ENCODE measurements at regions not wholly inside any gene's neighbourhood (a gene's known extent, or its start where the extent isn't known, plus 50 kb on each side); places are given as distances from the start of the nearest gene placed in this dataset.

GRCh38 chr5:101278011-101278687 is 375.1 kb upstream of the ST8SIA4 start:
- no peak overlapping the region for H2AFZ ChIP-seq (ENCODE audit: low read length)

GRCh38 chr5:101271945-101272344 is 368.9 kb upstream of the ST8SIA4 start:
- Histone ChIP-seq H3K4me3 (ENCODE audit: low read length, poor library complexity, severe bottlenecking) (no peak overlapping the region), H3K36me3 (ENCODE audit: insufficient read depth, low read length) (no peaks in the 10 kb centered on the region), H3K9me2 (replicated peaks; ENCODE audit: low read depth, low read length) (no peaks in the 10 kb centered on the region), H4K20me1 (ENCODE audit: insufficient read depth, low read length, poor library complexity, severe bottlenecking) (no peaks in the 10 kb centered on the region), H3K4me2 (ENCODE audit: low read depth, low read length, poor library complexity, severe bottlenecking) (no peak overlapping the region), H3K9ac (ENCODE audit: low read depth, low read length, poor library complexity, severe bottlenecking) (no peak overlapping the region), H2AFZ (ENCODE audit: low read length) (no peak overlapping the region), H3K4me1 (ENCODE audit: insufficient read depth, low read length, poor library complexity, severe bottlenecking) (peaks cover 6% of the 10 kb centered on the region), H3K9me3 (ENCODE audit: insufficient read depth, low read depth, low read length) (no peaks in the 10 kb centered on the region), H3F3A (ENCODE audit: low read depth) (no peaks in the 10 kb centered on the region), H3K27me3 (ENCODE audit: insufficient read depth, low read length, poor library complexity, severe bottlenecking) (no peaks in the 10 kb centered on the region), H3K79me2 (ENCODE audit: insufficient read depth, low read length) (no peaks in the 10 kb centered on the region)
- no peak for TF ChIP-seq EZH2phosphoT487 (IDR thresholded peaks at IDR 0.05; ENCODE audit: borderline replicate concordance)
- no peak for TF ChIP-seq CTCF (conservative IDR thresholded peaks at IDR 0.05; ENCODE audit: low read length)

More at GRCh38 chr5:101278011-101278687, 375.1 kb upstream of the ST8SIA4 start:
- Histone ChIP-seq H3K4me1 (ENCODE audit: insufficient read depth, low read length, poor library complexity, severe bottlenecking) (no peaks in the 10 kb centered on the region), H4K20me1 (ENCODE audit: insufficient read depth, low read length, poor library complexity, severe bottlenecking) (no peaks in the 10 kb centered on the region), H3K9ac (ENCODE audit: low read depth, low read length, poor library complexity, severe bottlenecking) (no peak overlapping the region), H3K27me3 (ENCODE audit: insufficient read depth, low read length, poor library complexity, severe bottlenecking) (no peaks in the 10 kb centered on the region), H3K4me2 (ENCODE audit: low read depth, low read length, poor library complexity, severe bottlenecking) (no peak overlapping the region), H3K79me2 (ENCODE audit: insufficient read depth, low read length) (no peaks in the 10 kb centered on the region), H3K4me3 (ENCODE audit: low read length, poor library complexity, severe bottlenecking) (no peak overlapping the region), H3K9me3 (ENCODE audit: insufficient read depth, low read depth, low read length) (no peaks in the 10 kb centered on the region), H3F3A (ENCODE audit: low read depth) (no peaks in the 10 kb centered on the region), H3K36me3 (ENCODE audit: insufficient read depth, low read length) (no peaks in the 10 kb centered on the region), H3K9me2 (replicated peaks; ENCODE audit: low read depth, low read length) (no peaks in the 10 kb centered on the region)
- TF ChIP-seq EZH2phosphoT487 (IDR thresholded peaks at IDR 0.05; ENCODE audit: borderline replicate concordance) (no peak), CTCF (conservative IDR thresholded peaks at IDR 0.05; ENCODE audit: low read length) (no peak)

GRCh38 chr5:101271416-101271815 is 368.3 kb upstream of the ST8SIA4 start:
- H3K4me3 ChIP-seq (ENCODE audit: low read length, poor library complexity, severe bottlenecking) = no peak overlapping the region
- no peaks in the 10 kb centered on the region for H3F3A ChIP-seq (ENCODE audit: low read depth)
- no peaks in the 10 kb centered on the region for H3K9me2 ChIP-seq (replicated peaks; ENCODE audit: low read depth, low read length)
- no peak for TF ChIP-seq EZH2phosphoT487 (IDR thresholded peaks at IDR 0.05; ENCODE audit: borderline replicate concordance)
- no peak for TF ChIP-seq CTCF (conservative IDR thresholded peaks at IDR 0.05; ENCODE audit: low read length)
- no peak overlapping the region for H3K4me2 ChIP-seq (ENCODE audit: low read depth, low read length, poor library complexity, severe bottlenecking)
- H3K9ac ChIP-seq (ENCODE audit: low read depth, low read length, poor library complexity, severe bottlenecking) = no peak overlapping the region
- no peak overlapping the region for H2AFZ ChIP-seq (ENCODE audit: low read length)
- peaks cover 6% of the 10 kb centered on the region for H3K4me1 ChIP-seq (ENCODE audit: insufficient read depth, low read length, poor library complexity, severe bottlenecking)
- no peaks in the 10 kb centered on the region for H3K27me3 ChIP-seq (ENCODE audit: insufficient read depth, low read length, poor library complexity, severe bottlenecking)
- H4K20me1 ChIP-seq (ENCODE audit: insufficient read depth, low read length, poor library complexity, severe bottlenecking) = no peaks in the 10 kb centered on the region
- no peaks in the 10 kb centered on the region for H3K79me2 ChIP-seq (ENCODE audit: insufficient read depth, low read length)
- H3K9me3 ChIP-seq (ENCODE audit: insufficient read depth, low read depth, low read length) = no peaks in the 10 kb centered on the region
- H3K36me3 ChIP-seq (ENCODE audit: insufficient read depth, low read length) = no peaks in the 10 kb centered on the region
